B cell (primary cell): ENCODE measurements at regions not wholly inside any gene's neighbourhood (a gene's known extent, or its start where the extent isn't known, plus 50 kb on each side); places are given as distances from the start of the nearest gene placed in this dataset.

Experiments used
- CTCF ChIP-seq: fragments of 200-600 bp; IDR thresholded peaks from one replicate; pipeline ENCODE4 v1.8.0; 2022; ENCODE audit warnings: antibody characterized with exemption, mild to moderate bottlenecking
- EZH2 ChIP-seq: IDR thresholded peaks from 2 replicates; pipeline ENCODE4 v1.6.1; 2012; ENCODE audit warnings: borderline replicate concordance, low read depth, mild to moderate bottlenecking, moderate library complexity, low read length; ENCODE audit not compliant: insufficient read depth, poor library complexity, severe bottlenecking

GRCh38 chr17:72565006-72565405 is 444.2 kb downstream of the SOX9 start:
- no peak for TF ChIP-seq CTCF
- TF ChIP-seq EZH2: no peak
